ENCODE measurements at regions not wholly inside any gene's neighbourhood (a gene's known extent, or its start where the extent isn't known, plus 50 kb on each side); places are given as distances from the start of the nearest gene placed in this dataset.

DNA sequence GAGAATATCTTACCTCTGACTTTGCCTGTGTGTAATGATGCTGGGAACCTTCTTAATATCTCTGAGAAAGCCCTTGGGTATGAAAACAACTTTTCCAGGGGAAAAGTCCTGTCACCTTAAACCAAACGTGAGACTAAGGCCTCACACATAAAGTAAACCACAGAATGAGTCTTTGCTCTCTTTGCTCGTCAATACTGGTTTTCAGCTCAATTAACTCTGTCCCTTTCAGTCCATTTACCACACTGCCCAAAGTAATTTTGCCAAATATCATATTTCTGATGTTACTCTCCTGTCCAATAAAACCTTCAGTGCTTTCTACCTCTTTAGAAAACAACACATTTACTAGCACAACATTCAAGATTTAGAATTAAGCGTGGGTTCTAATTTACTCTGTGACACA, 100.5 kb upstream of the HMGCLL1 start (continued):
- TF ChIP-seq PRDM4 (tag by site-specific recombination; IDR thresholded peaks at IDR 0.05) (peak; percentile 71; the same call in 1 of the 2 replicates), ZNF157 (tag by site-specific recombination; IDR thresholded peaks at IDR 0.05) (no peak), HIC1 (tag by site-specific recombination; IDR thresholded peaks at IDR 0.05) (peak; percentile 56; the same call in 1 of the 2 replicates)

- Histone ChIP-seq H3K4me3 (ENCODE audit: low read depth, low read length) (no peak overlapping the region), H3K9me3 (ENCODE audit: control insufficient read depth, insufficient read depth, low read depth, low read length) (no peaks in the 10 kb centered on the region), H3K4me1 (ENCODE audit: control insufficient read depth, insufficient read depth, low read length) (peaks cover 11% of the 10 kb centered on the region), H3K36me3 (ENCODE audit: control insufficient read depth in 2 of 2, insufficient read depth in 1 of 2, low read length in 2 of 2) (no peaks in the 10 kb centered on the region), H3K27ac (ENCODE audit: extremely low read depth, low read depth, low read length) (no peak overlapping the region)
- ChIA-PET CTCF (interaction anchor here (0.5 to 0.7 kb wide), 4 partner anchors 27 to 195 kb away, joined by 3 to 4 read pairs (median 4); no protein-coding TSS in a partner anchor), POLR2A (no interaction called here)
- TF ChIP-seq TRIM28 (IDR thresholded peaks at IDR 0.05; ENCODE audit: borderline replicate concordance, low read length), result no peak
- TF ChIP-seq, protein P1, sequence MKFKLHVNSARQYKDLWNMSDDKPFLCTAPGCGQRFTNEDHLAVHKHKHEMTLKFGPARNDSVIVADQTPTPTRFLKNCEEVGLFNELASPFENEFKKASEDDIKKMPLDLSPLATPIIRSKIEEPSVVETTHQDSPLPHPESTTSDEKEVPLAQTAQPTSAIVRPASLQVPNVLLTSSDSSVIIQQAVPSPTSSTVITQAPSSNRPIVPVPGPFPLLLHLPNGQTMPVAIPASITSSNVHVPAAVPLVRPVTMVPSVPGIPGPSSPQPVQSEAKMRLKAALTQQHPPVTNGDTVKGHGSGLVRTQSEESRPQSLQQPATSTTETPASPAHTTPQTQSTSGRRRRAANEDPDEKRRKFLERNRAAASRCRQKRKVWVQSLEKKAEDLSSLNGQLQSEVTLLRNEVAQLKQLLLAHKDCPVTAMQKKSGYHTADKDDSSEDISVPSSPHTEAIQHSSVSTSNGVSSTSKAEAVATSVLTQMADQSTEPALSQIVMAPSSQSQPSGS (tag by site-specific recombination; IDR thresholded peaks at IDR 0.05; ENCODE audit: low read depth), result peak; percentile 55; the same call in 1 of the 2 replicates
- peak; percentile 73 for TF ChIP-seq ZNF335 (tag by site-specific recombination; conservative IDR thresholded peaks at IDR 0.05)
- TF ChIP-seq ZNF629 (tag by site-specific recombination; IDR thresholded peaks at IDR 0.05), result peak; percentile 63; the same call in 1 of the 2 replicates
- 0 out of 2 replicates have a peak, but pooled peaks have one; percentile 11 for TF ChIP-seq ZNF660 (tag by site-specific recombination; IDR thresholded peaks at IDR 0.05)
- TF ChIP-seq, protein P2, sequence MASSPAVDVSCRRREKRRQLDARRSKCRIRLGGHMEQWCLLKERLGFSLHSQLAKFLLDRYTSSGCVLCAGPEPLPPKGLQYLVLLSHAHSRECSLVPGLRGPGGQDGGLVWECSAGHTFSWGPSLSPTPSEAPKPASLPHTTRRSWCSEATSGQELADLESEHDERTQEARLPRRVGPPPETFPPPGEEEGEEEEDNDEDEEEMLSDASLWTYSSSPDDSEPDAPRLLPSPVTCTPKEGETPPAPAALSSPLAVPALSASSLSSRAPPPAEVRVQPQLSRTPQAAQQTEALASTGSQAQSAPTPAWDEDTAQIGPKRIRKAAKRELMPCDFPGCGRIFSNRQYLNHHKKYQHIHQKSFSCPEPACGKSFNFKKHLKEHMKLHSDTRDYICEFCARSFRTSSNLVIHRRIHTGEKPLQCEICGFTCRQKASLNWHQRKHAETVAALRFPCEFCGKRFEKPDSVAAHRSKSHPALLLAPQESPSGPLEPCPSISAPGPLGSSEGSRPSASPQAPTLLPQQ (tag by site-specific recombination; IDR thresholded peaks at IDR 0.05), result peak; percentile 86
- TF ChIP-seq ZNF777 (tag by site-specific recombination; IDR thresholded peaks at IDR 0.05; ENCODE audit: borderline replicate concordance), result no peak
- TF ChIP-seq ZNF24 (tag by site-specific recombination; IDR thresholded peaks at IDR 0.05), result 0 out of 2 replicates have a peak, but pooled peaks have one; percentile 22
- TF ChIP-seq ZNF423 (tag by site-specific recombination; IDR thresholded peaks at IDR 0.05), result no peak
- TF ChIP-seq ZNF148 (tag by site-specific recombination; IDR thresholded peaks at IDR 0.05; ENCODE audit: borderline replicate concordance), result no peak
- TF ChIP-seq IKZF3 (tag by site-specific recombination; IDR thresholded peaks at IDR 0.05), result peak; percentile 33; the same call in 1 of the 2 replicates
- TF ChIP-seq GLIS1 (tag by site-specific recombination; IDR thresholded peaks at IDR 0.05), result peak; percentile 74
- TF ChIP-seq MZF1 (tag by site-specific recombination; IDR thresholded peaks at IDR 0.05; ENCODE audit: borderline replicate concordance), result no peak
- peak; percentile 36; the same call in 1 of the 2 replicates for TF ChIP-seq ZFP69B (tag by site-specific recombination; IDR thresholded peaks at IDR 0.05)
- TF ChIP-seq, protein P3, sequence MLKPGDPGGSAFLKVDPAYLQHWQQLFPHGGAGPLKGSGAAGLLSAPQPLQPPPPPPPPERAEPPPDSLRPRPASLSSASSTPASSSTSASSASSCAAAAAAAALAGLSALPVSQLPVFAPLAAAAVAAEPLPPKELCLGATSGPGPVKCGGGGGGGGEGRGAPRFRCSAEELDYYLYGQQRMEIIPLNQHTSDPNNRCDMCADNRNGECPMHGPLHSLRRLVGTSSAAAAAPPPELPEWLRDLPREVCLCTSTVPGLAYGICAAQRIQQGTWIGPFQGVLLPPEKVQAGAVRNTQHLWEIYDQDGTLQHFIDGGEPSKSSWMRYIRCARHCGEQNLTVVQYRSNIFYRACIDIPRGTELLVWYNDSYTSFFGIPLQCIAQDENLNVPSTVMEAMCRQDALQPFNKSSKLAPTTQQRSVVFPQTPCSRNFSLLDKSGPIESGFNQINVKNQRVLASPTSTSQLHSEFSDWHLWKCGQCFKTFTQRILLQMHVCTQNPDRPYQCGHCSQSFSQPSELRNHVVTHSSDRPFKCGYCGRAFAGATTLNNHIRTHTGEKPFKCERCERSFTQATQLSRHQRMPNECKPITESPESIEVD (tag by site-specific recombination; IDR thresholded peaks at IDR 0.05), result peak; percentile 75
- no peak for TF ChIP-seq ZNF416 (tag by site-specific recombination; IDR thresholded peaks at IDR 0.05)
- TF ChIP-seq ZBTB21 (tag by site-specific recombination; IDR thresholded peaks at IDR 0.05), result peak; percentile 76
- TF ChIP-seq ZNF768 (tag by site-specific recombination; IDR thresholded peaks at IDR 0.05), result no peak
- peak; percentile 19; the same call in 1 of the 2 replicates for TF ChIP-seq ZBTB20 (tag by site-specific recombination; IDR thresholded peaks at IDR 0.05)
- no peak for TF ChIP-seq MEIS1 (CRISPR knock-in tag; IDR thresholded peaks at IDR 0.05; ENCODE audit: borderline replicate concordance)
Observed at GRCh38 chr6:55678330-55679224, 99.6 kb upstream of the HMGCLL1 start.

Measured in HEK293 (cell line).